ENCODE measurements at regions not wholly inside any gene's neighbourhood (a gene's known extent, or its start where the extent isn't known, plus 50 kb on each side); places are given as distances from the start of the nearest gene placed in this dataset.
"Not testable (repeated sequence)": the region's sequence is repeated elsewhere in the genome, so short reads cannot be mapped to it uniquely, and the experiment has no call there.

GRCh38 chr1:193392686-193393085, 206.3 kb upstream of the B3GALT2 start:
- Histone ChIP-seq H3K9ac (ENCODE audit: low read depth, low read length) (no peak overlapping the region), H3K9me3 (ENCODE audit: control insufficient read depth, insufficient read depth, low read length) (no peaks in the 10 kb centered on the region)

GRCh38 chr1:193388683-193389082, 202.3 kb upstream of the B3GALT2 start:
- no peak overlapping the region for H3K9ac ChIP-seq (ENCODE audit: low read depth, low read length)
- no peaks in the 10 kb centered on the region for H3K4me1 ChIP-seq (ENCODE audit: control insufficient read depth, insufficient read depth, low read length)
- no peaks in the 10 kb centered on the region for H3K36me3 ChIP-seq (ENCODE audit: control insufficient read depth, insufficient read depth, low read length)
- no peaks in the 10 kb centered on the region for H3K27me3 ChIP-seq (ENCODE audit: control insufficient read depth, insufficient read depth, low read length)
- no peaks in the 10 kb centered on the region for H3K9me3 ChIP-seq (ENCODE audit: control insufficient read depth, insufficient read depth, low read length)
- H3K4me3 ChIP-seq (ENCODE audit: low read depth, low read length) = no peak overlapping the region

More at GRCh38 chr1:193392686-193393085, 206.3 kb upstream of the B3GALT2 start:
- Histone ChIP-seq H3K27me3 (ENCODE audit: control insufficient read depth, insufficient read depth, low read length) (no peaks in the 10 kb centered on the region), H3K36me3 (ENCODE audit: control insufficient read depth, insufficient read depth, low read length) (no peaks in the 10 kb centered on the region), H3K4me1 (ENCODE audit: control insufficient read depth, insufficient read depth, low read length) (no peaks in the 10 kb centered on the region), H3K4me3 (ENCODE audit: low read depth, low read length) (no peak overlapping the region)

GRCh38 chr1:193388165-193388564, 201.8 kb upstream of the B3GALT2 start:
- no peak overlapping the region for H3K4me3 ChIP-seq (ENCODE audit: low read depth, low read length)
- H3K36me3 ChIP-seq (ENCODE audit: control insufficient read depth, insufficient read depth, low read length) = no peaks in the 10 kb centered on the region
- H3K27me3 ChIP-seq (ENCODE audit: control insufficient read depth, insufficient read depth, low read length) = no peaks in the 10 kb centered on the region
- no peaks in the 10 kb centered on the region for H3K4me1 ChIP-seq (ENCODE audit: control insufficient read depth, insufficient read depth, low read length)
- no peaks in the 10 kb centered on the region for H3K9me3 ChIP-seq (ENCODE audit: control insufficient read depth, insufficient read depth, low read length)
- no peak overlapping the region for H3K9ac ChIP-seq (ENCODE audit: low read depth, low read length)

GRCh38 chr1:193387406-193387805, 201.0 kb upstream of the B3GALT2 start:
- no peak overlapping the region for H3K4me3 ChIP-seq (ENCODE audit: low read depth, low read length)
- no peaks in the 10 kb centered on the region for H3K36me3 ChIP-seq (ENCODE audit: control insufficient read depth, insufficient read depth, low read length)
- H3K9ac ChIP-seq (ENCODE audit: low read depth, low read length) = no peak overlapping the region
- H3K27me3 ChIP-seq (ENCODE audit: control insufficient read depth, insufficient read depth, low read length) = no peaks in the 10 kb centered on the region
- H3K4me1 ChIP-seq (ENCODE audit: control insufficient read depth, insufficient read depth, low read length) = no peaks in the 10 kb centered on the region
- H3K9me3 ChIP-seq (ENCODE audit: control insufficient read depth, insufficient read depth, low read length) = no peaks in the 10 kb centered on the region

GRCh38 chr1:193378451-193378850, 192.0 kb upstream of the B3GALT2 start:
- H3K4me1 ChIP-seq (ENCODE audit: control insufficient read depth, insufficient read depth, low read length); H3K36me3 ChIP-seq (ENCODE audit: control insufficient read depth, insufficient read depth, low read length); H3K27me3 ChIP-seq (ENCODE audit: control insufficient read depth, insufficient read depth, low read length): not testable (repeated sequence)

GRCh38 chr1:193377472-193377871, 191.1 kb upstream of the B3GALT2 start:
- no peaks in the 10 kb centered on the region for H3K36me3 ChIP-seq (ENCODE audit: control insufficient read depth, insufficient read depth, low read length)
- H3K4me3 ChIP-seq (ENCODE audit: low read depth, low read length) = no peak overlapping the region
- no peaks in the 10 kb centered on the region for H3K4me1 ChIP-seq (ENCODE audit: control insufficient read depth, insufficient read depth, low read length)
- no peaks in the 10 kb centered on the region for H3K27me3 ChIP-seq (ENCODE audit: control insufficient read depth, insufficient read depth, low read length)
- no peak overlapping the region for H3K9ac ChIP-seq (ENCODE audit: low read depth, low read length)
- H3K9me3 ChIP-seq (ENCODE audit: control insufficient read depth, insufficient read depth, low read length) = peaks cover 5% of the 10 kb centered on the region

More at GRCh38 chr1:193378451-193378850, 192.0 kb upstream of the B3GALT2 start:
- not testable (repeated sequence) for H3K9ac ChIP-seq (ENCODE audit: low read depth, low read length); H3K9me3 ChIP-seq (ENCODE audit: control insufficient read depth, insufficient read depth, low read length); H3K4me3 ChIP-seq (ENCODE audit: low read depth, low read length)

- H3K9me3 ChIP-seq (ENCODE audit: control insufficient read depth, insufficient read depth, low read length) = peaks cover under 1% of the 10 kb centered on the region
- H3K4me3 ChIP-seq (ENCODE audit: low read depth, low read length) = no peak overlapping the region
- H3K36me3 ChIP-seq (ENCODE audit: control insufficient read depth, insufficient read depth, low read length) = no peaks in the 10 kb centered on the region
- H3K9ac ChIP-seq (ENCODE audit: low read depth, low read length) = no peak overlapping the region
- no peaks in the 10 kb centered on the region for H3K4me1 ChIP-seq (ENCODE audit: control insufficient read depth, insufficient read depth, low read length)
- H3K27me3 ChIP-seq (ENCODE audit: control insufficient read depth, insufficient read depth, low read length) = no peaks in the 10 kb centered on the region
Observed at GRCh38 chr1:193372553-193372952, 186.1 kb upstream of the B3GALT2 start.

- Histone ChIP-seq H3K4me1 (ENCODE audit: control insufficient read depth, insufficient read depth, low read length) (no peaks in the 10 kb centered on the region), H3K36me3 (ENCODE audit: control insufficient read depth, insufficient read depth, low read length) (no peaks in the 10 kb centered on the region), H3K9me3 (ENCODE audit: control insufficient read depth, insufficient read depth, low read length) (no peaks in the 10 kb centered on the region), H3K4me3 (ENCODE audit: low read depth, low read length) (no peak overlapping the region), H3K9ac (ENCODE audit: low read depth, low read length) (no peak overlapping the region), H3K27me3 (ENCODE audit: control insufficient read depth, insufficient read depth, low read length) (no peaks in the 10 kb centered on the region)
Observed at GRCh38 chr1:193368302-193368701, 181.9 kb upstream of the B3GALT2 start.

GRCh38 chr1:193367863-193368262, 181.4 kb upstream of the B3GALT2 start:
- Histone ChIP-seq H3K27me3 (ENCODE audit: control insufficient read depth, insufficient read depth, low read length) (no peaks in the 10 kb centered on the region), H3K4me1 (ENCODE audit: control insufficient read depth, insufficient read depth, low read length) (no peaks in the 10 kb centered on the region), H3K4me3 (ENCODE audit: low read depth, low read length) (no peak overlapping the region), H3K9me3 (ENCODE audit: control insufficient read depth, insufficient read depth, low read length) (no peaks in the 10 kb centered on the region), H3K9ac (ENCODE audit: low read depth, low read length) (no peak overlapping the region), H3K36me3 (ENCODE audit: control insufficient read depth, insufficient read depth, low read length) (no peaks in the 10 kb centered on the region)

GRCh38 chr1:193366764-193367507, 180.5 kb upstream of the B3GALT2 start:
- no peak overlapping the region for H3K4me3 ChIP-seq (ENCODE audit: low read depth, low read length)
- no peak overlapping the region for H3K9ac ChIP-seq (ENCODE audit: low read depth, low read length)
- H3K4me1 ChIP-seq (ENCODE audit: control insufficient read depth, insufficient read depth, low read length) = no peaks in the 10 kb centered on the region
- H3K27me3 ChIP-seq (ENCODE audit: control insufficient read depth, insufficient read depth, low read length) = no peaks in the 10 kb centered on the region
- H3K36me3 ChIP-seq (ENCODE audit: control insufficient read depth, insufficient read depth, low read length) = no peaks in the 10 kb centered on the region
- H3K9me3 ChIP-seq (ENCODE audit: control insufficient read depth, insufficient read depth, low read length) = no peaks in the 10 kb centered on the region

- H3K4me1 ChIP-seq (ENCODE audit: control insufficient read depth, insufficient read depth, low read length) = no peaks in the 10 kb centered on the region
- no peaks in the 10 kb centered on the region for H3K27me3 ChIP-seq (ENCODE audit: control insufficient read depth, insufficient read depth, low read length)
- no peak overlapping the region for H3K9ac ChIP-seq (ENCODE audit: low read depth, low read length)
- no peaks in the 10 kb centered on the region for H3K36me3 ChIP-seq (ENCODE audit: control insufficient read depth, insufficient read depth, low read length)
- no peaks in the 10 kb centered on the region for H3K9me3 ChIP-seq (ENCODE audit: control insufficient read depth, insufficient read depth, low read length)
- H3K4me3 ChIP-seq (ENCODE audit: low read depth, low read length) = no peak overlapping the region
Observed at GRCh38 chr1:193365966-193366365, 179.6 kb upstream of the B3GALT2 start.

- H3K9ac ChIP-seq (ENCODE audit: low read depth, low read length) = no peak overlapping the region
- no peaks in the 10 kb centered on the region for H3K4me1 ChIP-seq (ENCODE audit: control insufficient read depth, insufficient read depth, low read length)
- no peaks in the 10 kb centered on the region for H3K36me3 ChIP-seq (ENCODE audit: control insufficient read depth, insufficient read depth, low read length)
- no peaks in the 10 kb centered on the region for H3K9me3 ChIP-seq (ENCODE audit: control insufficient read depth, insufficient read depth, low read length)
- H3K27me3 ChIP-seq (ENCODE audit: control insufficient read depth, insufficient read depth, low read length) = no peaks in the 10 kb centered on the region
- no peak overlapping the region for H3K4me3 ChIP-seq (ENCODE audit: low read depth, low read length)
Observed at GRCh38 chr1:193359631-193360030, 173.2 kb upstream of the B3GALT2 start.

Measured in iPS-15b (cell line).